Activated CD8-positive, alpha-beta T cell treated with anti-CD3 and anti-CD28 coated beads, Interleukin-2, amount 10 ng/mL, durations not matched to agents 7 days and 5 days (primary cell): ENCODE measurements at regions not wholly inside any gene's neighbourhood (a gene's known extent, or its start where the extent isn't known, plus 50 kb on each side); places are given as distances from the start of the nearest gene placed in this dataset.

ENCODE experiments used
- ATAC-seq: fragments of 150-1000 bp; cut with Tn5 transposase; one replicate; pipeline ENCODE4 v1.10.0; 2021; ENCODE audit warnings: moderate library complexity
- CTCF ChIA-PET: fragments of 350-600 bp; sonication (Branson Sonifier 250); formaldehyde crosslinking; loops from one replicate; lab custom pipeline; 2021; ENCODE audit warnings: antibody characterized with exemption; lab: Charles Lee
- POLR2A ChIA-PET: fragments of 350-600 bp; sonication (Branson Sonifier 250); formaldehyde crosslinking; loops from one replicate; lab custom pipeline; 2021; ENCODE audit warnings: antibody characterized with exemption; lab: Charles Lee
- DNase-seq: peaks from one replicate; pipeline ENCODE4 v3.0.0-alpha.2; 2020
- H3K27ac Mint-ChIP-seq: one replicate; pipeline ENCODE4 v1.8.0; 2021; ENCODE audit warnings: mild to moderate bottlenecking, mixed read lengths
- H3K27me3 Mint-ChIP-seq: one replicate; pipeline ENCODE4 v1.8.0; 2021; ENCODE audit warnings: low read depth, mixed read lengths
- H3K36me3 Mint-ChIP-seq: one replicate; pipeline ENCODE4 v1.8.0; 2021; ENCODE audit warnings: low read depth, mixed read lengths
- H3K4me1 Mint-ChIP-seq: one replicate; pipeline ENCODE4 v1.8.0; 2021; ENCODE audit warnings: low read depth, mixed read lengths
- H3K4me3 Mint-ChIP-seq: one replicate; pipeline ENCODE4 v1.8.0; 2021; ENCODE audit warnings: mild to moderate bottlenecking, mixed read lengths
- H3K9me3 Mint-ChIP-seq: one replicate; pipeline ENCODE4 v1.8.0; 2022; ENCODE audit warnings: mixed read lengths; ENCODE audit not compliant: insufficient read depth

DNA sequence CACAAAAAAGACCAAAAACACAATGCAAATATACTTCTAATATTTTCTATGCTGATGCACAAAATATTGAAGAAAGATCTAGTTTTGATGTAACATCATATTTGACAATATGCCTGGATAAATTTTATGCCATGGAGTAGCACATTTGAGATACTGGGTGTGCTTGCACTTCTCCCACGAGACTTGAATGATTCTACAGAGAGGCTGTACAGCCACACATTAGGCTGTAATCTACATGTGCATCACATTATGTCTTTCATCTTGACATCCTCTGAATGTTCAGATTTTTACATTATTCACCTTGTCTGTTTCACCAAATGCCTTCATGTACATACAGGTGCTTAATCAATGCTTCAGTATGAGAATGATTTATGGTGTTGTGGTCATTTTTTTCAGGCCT is 756.4 kb upstream of the CDH7 start:
- no peaks in the 10 kb centered on the region for H3K36me3 Mint-ChIP-seq
- no peak overlapping the region for H3K4me3 Mint-ChIP-seq
- no peaks in the 10 kb centered on the region for H3K9me3 Mint-ChIP-seq
- no peaks in the 10 kb centered on the region for H3K27me3 Mint-ChIP-seq
- no peak overlapping the region for H3K27ac Mint-ChIP-seq
- DNase-seq (no peak), ATAC-seq (no peak)
- ChIA-PET POLR2A (no interaction called here), CTCF (no interaction called here)
- no peaks in the 10 kb centered on the region for H3K4me1 Mint-ChIP-seq

DNA sequence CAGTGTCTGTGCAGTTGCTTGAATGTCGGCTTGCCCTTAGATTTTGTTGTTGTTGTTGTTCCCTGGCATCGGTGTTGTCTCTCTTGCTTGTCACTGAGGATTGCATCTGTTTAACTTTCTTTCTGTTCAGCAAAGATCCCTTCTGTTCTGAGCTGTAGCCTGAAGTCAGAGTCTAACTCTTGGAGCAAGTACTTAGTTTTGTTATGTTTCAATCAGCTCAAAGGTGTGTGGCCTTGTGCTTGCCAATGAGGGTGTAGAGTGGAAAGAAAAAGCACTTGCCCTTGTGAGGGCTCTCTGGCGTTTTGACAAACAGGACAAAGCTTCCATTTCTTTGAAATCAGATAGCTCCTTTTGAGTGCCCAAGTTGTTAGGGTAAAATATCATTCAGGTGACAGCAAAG is 757.1 kb upstream of the CDH7 start:
- Mint-ChIP-seq H3K4me1 (no peaks in the 10 kb centered on the region), H3K9me3 (no peaks in the 10 kb centered on the region), H3K4me3 (peak overlapping the region; percentile 12), H3K36me3 (no peaks in the 10 kb centered on the region), H3K27me3 (no peaks in the 10 kb centered on the region), H3K27ac (no peak overlapping the region)
- DNase-seq (no peak), ATAC-seq (no peak)
- ChIA-PET POLR2A (no interaction called here), CTCF (no interaction called here)

DNA sequence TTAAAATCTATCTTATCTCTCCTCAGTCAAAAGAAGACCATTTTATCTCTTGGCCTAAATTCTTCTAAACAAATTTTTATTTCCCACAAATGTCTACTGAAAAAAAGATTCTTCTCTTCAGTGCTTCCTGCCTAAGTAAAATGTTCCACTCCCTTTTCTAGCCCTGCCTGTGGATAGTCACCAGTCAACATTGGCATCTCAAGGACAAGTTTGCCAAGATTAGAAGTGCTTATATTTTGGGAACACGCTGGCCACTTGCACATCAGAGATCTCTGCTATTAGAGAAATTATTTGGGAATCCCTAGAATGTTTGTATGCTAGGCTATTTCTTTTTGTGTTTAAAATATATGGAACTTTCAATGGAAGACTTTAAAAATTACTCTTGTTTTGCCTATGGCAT is 758.2 kb upstream of the CDH7 start:
- H3K4me1 Mint-ChIP-seq = no peaks in the 10 kb centered on the region
- DNase-seq = no peak
- H3K4me3 Mint-ChIP-seq = no peak overlapping the region
- H3K27ac Mint-ChIP-seq = no peak overlapping the region
- H3K36me3 Mint-ChIP-seq = no peaks in the 10 kb centered on the region
- ChIA-PET CTCF (no interaction called here), POLR2A (no interaction called here)
- no peaks in the 10 kb centered on the region for H3K27me3 Mint-ChIP-seq
- H3K9me3 Mint-ChIP-seq = peaks cover 4% of the 10 kb centered on the region
- ATAC-seq = no peak

DNA sequence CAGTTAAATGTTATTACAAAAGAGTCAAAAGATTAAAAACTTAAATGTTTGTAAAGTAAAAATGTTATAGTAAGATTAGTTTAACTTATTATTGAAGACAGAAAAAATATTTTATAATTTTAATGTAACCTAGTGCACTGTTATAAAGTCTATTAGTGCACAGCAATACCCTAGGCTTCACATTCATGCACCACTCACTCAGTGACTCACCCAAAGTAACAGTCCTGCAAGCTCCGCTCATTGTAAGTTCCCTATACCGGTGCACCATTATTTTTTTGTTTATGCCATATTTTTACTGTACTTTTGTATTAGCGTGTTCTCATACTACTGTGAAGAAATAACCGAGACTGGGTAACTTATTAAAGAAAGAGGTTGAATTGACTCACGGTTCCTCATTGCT is 759.7 kb upstream of the CDH7 start:
- ATAC-seq = no peak
- Mint-ChIP-seq H3K36me3 (no peaks in the 10 kb centered on the region), H3K9me3 (peaks cover 4% of the 10 kb centered on the region), H3K4me3 (no peak overlapping the region), H3K4me1 (no peaks in the 10 kb centered on the region), H3K27me3 (no peaks in the 10 kb centered on the region), H3K27ac (no peak overlapping the region)
- ChIA-PET POLR2A (no interaction called here), CTCF (no interaction called here)
- no peak for DNase-seq

DNA sequence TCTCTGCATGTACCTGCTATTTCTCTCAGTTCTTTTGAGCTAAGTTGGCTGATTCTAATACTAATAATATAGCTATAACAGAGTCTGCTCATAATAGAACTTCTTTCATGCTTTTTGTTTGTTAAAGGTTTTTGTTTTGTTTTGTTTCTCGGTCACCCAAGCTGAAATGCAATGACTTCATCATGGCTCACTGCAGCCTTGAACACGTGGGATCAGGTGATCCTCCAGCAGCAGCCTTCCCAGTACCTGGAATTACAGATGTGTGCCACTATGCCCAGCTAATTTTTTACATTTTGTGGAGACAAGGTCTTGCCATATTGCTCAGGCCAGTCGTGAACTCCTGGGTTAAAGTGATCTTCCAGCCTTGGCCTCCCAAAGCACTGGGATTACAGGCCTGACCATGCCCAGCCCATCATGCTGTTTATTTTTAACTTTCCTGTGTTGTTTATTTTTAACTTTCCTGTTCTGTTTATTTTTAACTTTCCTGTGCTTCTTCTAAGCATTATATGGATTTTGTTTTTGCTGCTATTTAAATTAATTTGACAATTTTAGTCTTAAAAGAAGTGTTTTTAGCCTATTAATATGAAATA is 763.8 kb upstream of the CDH7 start:
- ATAC-seq (no peak), DNase-seq (no peak)
- Mint-ChIP-seq H3K9me3 (peaks cover 4% of the 10 kb centered on the region), H3K36me3 (no peaks in the 10 kb centered on the region), H3K27ac (no peak overlapping the region), H3K4me3 (no peak overlapping the region), H3K27me3 (no peaks in the 10 kb centered on the region), H3K4me1 (no peaks in the 10 kb centered on the region)
- ChIA-PET POLR2A (no interaction called here), CTCF (no interaction called here)

DNA sequence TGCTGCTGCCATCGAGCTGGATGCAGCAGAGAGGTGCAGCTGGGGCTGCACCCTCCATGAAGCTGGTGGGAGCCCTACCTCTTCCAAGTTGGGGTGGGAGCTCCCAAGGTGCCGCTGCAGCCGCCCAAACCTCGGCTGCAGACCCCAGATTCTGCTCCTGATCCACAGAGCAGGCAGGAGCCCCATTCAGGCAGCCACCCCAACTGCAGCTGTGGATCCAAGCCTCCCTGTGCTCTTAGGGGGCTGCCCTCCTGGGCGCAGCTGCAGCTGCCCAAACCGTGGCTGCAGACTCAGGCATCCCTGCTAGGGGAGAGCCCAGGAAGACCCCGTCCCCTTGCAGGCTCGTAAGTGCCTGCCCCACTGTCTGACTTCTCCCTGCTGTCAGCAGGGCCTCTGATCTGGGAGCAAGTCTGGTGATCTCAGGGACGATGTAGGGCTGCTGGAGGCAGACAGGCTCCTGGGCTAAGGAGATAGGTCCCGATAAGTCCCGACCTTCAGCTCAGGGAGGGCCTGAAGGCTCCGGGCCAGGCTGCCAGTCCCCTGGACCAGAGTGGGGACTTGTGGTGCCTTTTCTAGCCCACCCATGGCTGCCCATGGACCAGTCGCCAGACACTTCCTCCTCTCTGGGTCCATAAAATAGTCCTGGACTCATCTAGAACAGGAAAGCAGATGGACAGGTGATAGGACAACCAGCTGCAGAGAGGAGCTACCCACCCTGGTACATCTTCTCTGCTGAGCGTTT is 767.1 kb upstream of the CDH7 start:
- no peaks in the 10 kb centered on the region for H3K4me1 Mint-ChIP-seq
- ChIA-PET POLR2A (no interaction called here), CTCF (no interaction called here)
- H3K36me3 Mint-ChIP-seq = no peaks in the 10 kb centered on the region
- ATAC-seq (no peak), DNase-seq (no peak)
- no peak overlapping the region for H3K4me3 Mint-ChIP-seq
- H3K9me3 Mint-ChIP-seq = peaks cover 7% of the 10 kb centered on the region
- H3K27me3 Mint-ChIP-seq = no peaks in the 10 kb centered on the region
- no peak overlapping the region for H3K27ac Mint-ChIP-seq

DNA sequence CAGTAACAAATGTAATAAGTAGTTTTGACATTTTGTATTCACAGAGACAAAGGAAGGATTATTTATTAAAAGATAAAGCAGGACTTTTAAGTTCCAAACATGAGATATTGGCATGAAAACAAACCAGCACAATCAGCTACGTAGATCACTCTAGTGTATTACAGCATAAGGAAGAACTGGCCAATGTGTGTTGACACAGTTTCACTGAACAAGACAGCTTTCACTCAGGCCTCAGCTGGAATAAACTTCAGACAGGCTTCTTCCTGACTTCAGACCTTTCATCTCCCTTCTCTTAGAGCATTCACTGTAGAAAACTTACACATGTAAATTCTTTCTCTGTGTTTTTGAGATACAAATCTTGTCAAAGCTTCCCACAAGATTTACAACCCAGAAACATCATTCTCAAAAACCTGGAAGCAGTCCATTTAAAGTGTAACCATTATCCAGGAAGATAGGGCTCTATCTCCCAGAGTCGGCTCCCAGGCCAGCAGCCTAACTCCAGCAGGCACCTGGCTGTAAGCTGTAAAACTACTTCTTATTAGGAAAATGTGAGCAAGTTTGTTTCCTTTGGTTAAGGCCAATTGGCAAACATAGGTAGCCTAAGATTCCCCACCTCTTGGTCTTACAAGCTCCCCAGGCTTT is 768.3 kb upstream of the CDH7 start:
- ChIA-PET CTCF (no interaction called here), POLR2A (no interaction called here)
- H3K9me3 Mint-ChIP-seq = peaks cover 4% of the 10 kb centered on the region
- H3K4me3 Mint-ChIP-seq = no peak overlapping the region
- no peaks in the 10 kb centered on the region for H3K36me3 Mint-ChIP-seq
- DNase-seq (no peak), ATAC-seq (no peak)
- H3K27ac Mint-ChIP-seq = no peak overlapping the region
- no peaks in the 10 kb centered on the region for H3K4me1 Mint-ChIP-seq
- no peaks in the 10 kb centered on the region for H3K27me3 Mint-ChIP-seq

DNA sequence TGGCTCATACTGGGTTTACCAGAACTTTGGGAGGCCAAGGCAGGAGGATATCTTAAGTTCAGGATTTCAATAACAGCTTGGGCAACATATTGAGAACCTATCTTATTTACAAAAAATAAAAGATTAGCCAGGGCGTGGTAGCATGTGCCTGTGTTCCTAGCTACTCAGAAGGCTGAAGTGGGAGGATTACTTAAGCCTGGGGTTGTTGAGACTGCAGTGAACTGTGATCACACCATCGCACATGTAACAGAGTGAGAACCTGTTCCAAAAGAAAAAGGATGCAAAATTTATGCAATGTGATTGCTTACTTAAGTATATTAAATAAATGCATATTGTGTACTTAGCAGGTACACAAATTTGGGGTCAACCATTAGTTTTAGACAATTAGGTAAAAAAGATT is 768.9 kb upstream of the CDH7 start:
- DNase-seq = no peak
- no peak overlapping the region for H3K4me3 Mint-ChIP-seq
- CTCF ChIA-PET = no interaction called here
- H3K36me3 Mint-ChIP-seq = no peaks in the 10 kb centered on the region
- no peak for ATAC-seq
- H3K27ac Mint-ChIP-seq = no peak overlapping the region
- H3K4me1 Mint-ChIP-seq = no peaks in the 10 kb centered on the region
- peaks cover 10% of the 10 kb centered on the region for H3K9me3 Mint-ChIP-seq
- POLR2A ChIA-PET = no interaction called here
- H3K27me3 Mint-ChIP-seq = no peaks in the 10 kb centered on the region

DNA sequence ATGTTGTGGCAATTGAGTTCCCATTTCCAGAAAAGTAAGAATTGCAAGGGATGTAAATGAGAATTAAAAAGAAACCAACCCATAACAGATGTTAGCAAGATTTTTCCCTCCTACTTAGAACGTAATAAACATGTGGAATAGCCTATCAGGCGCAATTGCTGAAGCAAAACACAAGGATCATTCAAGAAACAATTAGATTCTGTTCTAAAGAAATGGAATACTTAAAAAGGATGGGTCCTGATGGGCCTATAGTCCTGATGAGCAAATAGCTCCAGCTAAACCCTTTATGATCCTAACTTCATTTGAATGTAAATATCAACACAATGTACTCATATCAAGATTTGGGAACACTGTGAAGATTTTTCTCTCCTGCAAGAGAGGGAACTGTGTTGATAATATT is 771.0 kb upstream of the CDH7 start:
- H3K4me1 Mint-ChIP-seq = no peaks in the 10 kb centered on the region
- CTCF ChIA-PET = no interaction called here
- no peaks in the 10 kb centered on the region for H3K27me3 Mint-ChIP-seq
- POLR2A ChIA-PET = no interaction called here
- no peak overlapping the region for H3K4me3 Mint-ChIP-seq
- H3K27ac Mint-ChIP-seq = no peak overlapping the region
- DNase-seq (no peak), ATAC-seq (no peak)
- no peaks in the 10 kb centered on the region for H3K36me3 Mint-ChIP-seq
- H3K9me3 Mint-ChIP-seq = peaks cover 14% of the 10 kb centered on the region

DNA sequence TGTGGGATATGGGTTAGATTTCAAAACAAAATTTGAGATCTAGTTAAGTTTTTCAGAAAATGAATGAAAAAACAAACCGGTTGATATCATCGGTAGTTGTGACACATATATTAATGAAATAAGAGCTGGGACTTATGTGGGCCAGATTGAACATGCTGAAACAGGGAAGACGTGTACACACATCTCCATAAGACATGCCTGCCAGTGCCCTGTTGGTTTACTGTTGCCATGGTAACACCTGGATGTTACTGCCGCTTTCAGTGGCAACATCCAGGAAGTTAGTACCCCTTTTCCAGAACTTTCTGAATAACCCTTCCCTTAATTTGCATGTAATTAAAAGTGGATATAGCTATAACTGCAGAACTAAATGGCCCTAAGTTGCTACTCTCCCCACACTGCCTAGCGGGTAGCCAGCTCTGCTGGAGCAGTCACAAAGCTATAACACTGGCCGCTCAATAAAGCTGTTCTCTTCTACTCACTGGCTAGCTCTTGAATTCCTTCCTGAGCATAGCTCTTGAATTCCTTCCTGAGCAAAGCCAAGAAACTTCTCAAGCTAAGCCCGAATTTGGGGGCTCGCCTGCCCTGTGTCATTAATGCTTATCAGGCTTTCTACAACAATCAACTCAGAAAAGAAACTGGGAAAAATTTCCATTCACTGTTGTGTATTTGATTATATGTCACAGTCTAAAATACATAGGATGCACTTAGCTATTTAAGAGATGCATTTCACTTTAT is 776.3 kb upstream of the CDH7 start:
- CTCF ChIA-PET = no interaction called here

DNA sequence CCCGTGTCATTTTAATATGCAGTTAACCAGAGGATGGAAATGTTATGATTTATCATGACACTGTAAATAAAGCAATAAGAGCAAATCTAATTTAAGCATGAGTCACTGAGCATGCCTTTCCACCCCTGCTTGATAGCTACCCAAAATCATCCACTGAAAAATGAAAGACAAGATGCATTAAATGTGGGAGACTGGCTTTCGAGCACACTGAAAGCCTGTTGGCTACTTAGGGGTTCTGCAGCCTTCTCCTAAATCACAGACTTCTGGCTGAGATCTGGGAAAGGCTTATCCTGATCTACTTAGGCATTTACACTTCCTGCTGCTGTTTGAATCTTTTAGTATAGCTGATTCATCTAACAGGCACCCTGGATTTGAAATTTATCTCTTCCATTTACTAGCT is 778.3 kb upstream of the CDH7 start:
- POLR2A ChIA-PET = no interaction called here
- ATAC-seq (no peak), DNase-seq (no peak)
- H3K27ac Mint-ChIP-seq = no peak overlapping the region
- no peaks in the 10 kb centered on the region for H3K27me3 Mint-ChIP-seq
- no peaks in the 10 kb centered on the region for H3K36me3 Mint-ChIP-seq
- no peaks in the 10 kb centered on the region for H3K4me1 Mint-ChIP-seq
- H3K9me3 Mint-ChIP-seq = peaks cover 10% of the 10 kb centered on the region
- CTCF ChIA-PET = no interaction called here
- no peak overlapping the region for H3K4me3 Mint-ChIP-seq

More for the DNA sequence above, 776.3 kb upstream of the CDH7 start:
- POLR2A ChIA-PET = no interaction called here
- Mint-ChIP-seq H3K27me3 (no peaks in the 10 kb centered on the region), H3K4me1 (no peaks in the 10 kb centered on the region), H3K36me3 (no peaks in the 10 kb centered on the region), H3K4me3 (no peak overlapping the region), H3K9me3 (peaks cover 14% of the 10 kb centered on the region), H3K27ac (no peak overlapping the region)
- no peak for ATAC-seq
- DNase-seq = no peak

DNA sequence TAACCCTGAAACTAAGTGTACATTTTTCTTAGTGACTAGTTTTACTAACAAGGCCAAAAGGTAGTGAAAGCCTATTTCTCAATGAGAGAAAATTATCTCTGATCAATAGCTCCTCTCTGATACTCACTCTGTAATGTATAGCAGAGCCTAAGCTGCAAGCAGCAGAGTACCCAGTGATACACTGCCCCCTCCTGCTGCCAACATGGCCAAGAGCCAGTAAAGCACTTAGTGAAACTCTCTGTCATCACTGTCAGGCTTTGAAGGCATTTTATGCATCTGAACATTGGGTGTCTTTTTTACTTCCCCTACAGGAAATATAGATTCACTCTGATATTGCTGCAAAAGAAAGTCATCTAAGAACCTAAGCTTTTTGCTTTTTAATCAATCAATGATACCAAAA is 784.1 kb upstream of the CDH7 start:
- DNase-seq = no peak
- no peaks in the 10 kb centered on the region for H3K4me1 Mint-ChIP-seq
- ATAC-seq = no peak
- H3K27me3 Mint-ChIP-seq = no peaks in the 10 kb centered on the region
- CTCF ChIA-PET = no interaction called here
- H3K27ac Mint-ChIP-seq = no peak overlapping the region
- H3K36me3 Mint-ChIP-seq = no peaks in the 10 kb centered on the region
- no peaks in the 10 kb centered on the region for H3K9me3 Mint-ChIP-seq
- H3K4me3 Mint-ChIP-seq = no peak overlapping the region
- POLR2A ChIA-PET = no interaction called here
